H9 (cell line): ENCODE measurements at regions not wholly inside any gene's neighbourhood (a gene's known extent, or its start where the extent isn't known, plus 50 kb on each side); places are given as distances from the start of the nearest gene placed in this dataset.

Source experiments
- DNase-seq: peaks from one replicate; pipeline ENCODE4 v3.0.0-alpha.2; 2017
- H2AFZ ChIP-seq: one replicate; pipeline ENCODE4 v1.6.1; 2013; ENCODE audit warnings: mild to moderate bottlenecking, low read length, control low read depth, moderate library complexity
- H2AK5ac ChIP-seq: 2 replicates; pipeline ENCODE4 v1.6.1; 2013; ENCODE audit warnings: low read length, control low read depth, mixed read lengths; ENCODE audit not compliant: insufficient read length
- H2BK120ac ChIP-seq: one replicate; pipeline ENCODE4 v1.6.1; 2013; ENCODE audit warnings: low read depth, mild to moderate bottlenecking, low read length, control low read depth, inconsistent platforms; ENCODE audit not compliant: poor library complexity, severe bottlenecking
- H2BK12ac ChIP-seq: 2 replicates; pipeline ENCODE4 v1.6.1; 2013; ENCODE audit warnings: low read length, control low read depth, mixed read lengths, low read depth; ENCODE audit not compliant: insufficient read length
- H2BK15ac ChIP-seq: 2 replicates; pipeline ENCODE4 v1.6.1; 2013; ENCODE audit warnings: low read depth, low read length, control low read depth
- H2BK20ac ChIP-seq: one replicate; pipeline ENCODE4 v1.6.1; 2013; ENCODE audit warnings: low read depth, mild to moderate bottlenecking, low read length, control low read depth, inconsistent platforms; ENCODE audit not compliant: poor library complexity, severe bottlenecking
- H2BK5ac ChIP-seq: 2 replicates; pipeline ENCODE4 v1.6.1; 2013; ENCODE audit warnings: low read length, control low read depth, mixed read lengths; ENCODE audit not compliant: insufficient read length
- H3K14ac ChIP-seq: 2 replicates; pipeline ENCODE4 v1.6.1; 2013; ENCODE audit warnings: low read length, control low read depth; ENCODE audit not compliant: insufficient read depth
- H3K18ac ChIP-seq: 2 replicates; pipeline ENCODE4 v1.6.1; 2013; ENCODE audit warnings: low read depth, mild to moderate bottlenecking, mixed read lengths, low read length, control low read depth; ENCODE audit not compliant: insufficient read length
- H3K23ac ChIP-seq: 2 replicates; pipeline ENCODE4 v1.6.1; 2013; ENCODE audit warnings: low read length, control low read depth, mixed read lengths, low read depth; ENCODE audit not compliant: insufficient read length
- H3K23me2 ChIP-seq: 2 replicates; pipeline ENCODE4 v1.6.1; 2013; ENCODE audit warnings: low read depth, mild to moderate bottlenecking, mixed read lengths, low read length, control low read depth; ENCODE audit not compliant: insufficient read length, poor library complexity, severe bottlenecking
- H3K27ac ChIP-seq: 2 replicates; pipeline ENCODE4 v1.5.1; 2013; ENCODE audit warnings: low read length, control low read depth, mixed read lengths, low read depth; ENCODE audit not compliant: insufficient read length
- H3K27me3 ChIP-seq: 2 replicates; pipeline ENCODE4 v1.6.1; 2013; ENCODE audit warnings: low read length, control low read depth, inconsistent platforms; ENCODE audit not compliant: insufficient read depth
- H3K4ac ChIP-seq: 2 replicates; pipeline ENCODE4 v1.6.1; 2013; ENCODE audit warnings: low read depth, mild to moderate bottlenecking, control low read depth, inconsistent platforms, low read length, moderate library complexity
- H3K4me1 ChIP-seq: 2 replicates; pipeline ENCODE4 v1.6.1; 2013; ENCODE audit warnings: low read length, control low read depth, inconsistent platforms; ENCODE audit not compliant: insufficient read depth
- H3K4me2 ChIP-seq: 2 replicates; pipeline ENCODE4 v1.6.1; 2013; ENCODE audit warnings: low read length, control low read depth, mixed read lengths; ENCODE audit not compliant: insufficient read length, insufficient read depth
- H3K56ac ChIP-seq: 2 replicates; pipeline ENCODE4 v1.6.1; 2013; ENCODE audit warnings: low read depth, mild to moderate bottlenecking, mixed read lengths, low read length, control low read depth; ENCODE audit not compliant: insufficient read length
- H3K79me1 ChIP-seq: 2 replicates; pipeline ENCODE4 v1.6.1; 2013; ENCODE audit warnings: low read depth, mild to moderate bottlenecking, moderate library complexity, low read length, control low read depth, inconsistent platforms; ENCODE audit not compliant: insufficient read depth, poor library complexity, severe bottlenecking
- H3K79me2 ChIP-seq: 2 replicates; pipeline ENCODE4 v1.6.1; 2013; ENCODE audit warnings: low read length, control low read depth, inconsistent platforms; ENCODE audit not compliant: insufficient read depth
- H3K9ac ChIP-seq: 2 replicates; pipeline ENCODE4 v1.6.1; 2013; ENCODE audit warnings: low read length, control low read depth, mixed read lengths; ENCODE audit not compliant: insufficient read length; ENCODE audit errors: extremely low read depth
- H3K9me3 ChIP-seq: one replicate; pipeline ENCODE4 v1.6.1; 2013; ENCODE audit warnings: low read depth, low read length, inconsistent platforms; ENCODE audit not compliant: control insufficient read depth
- H3T11ph ChIP-seq: one replicate; pipeline ENCODE4 v1.6.1; 2013; ENCODE audit warnings: mild to moderate bottlenecking, low read length, control low read depth, inconsistent platforms
- H4K20me1 ChIP-seq: one replicate; pipeline ENCODE4 v1.6.1; 2013; ENCODE audit not compliant: control insufficient read depth, insufficient read length, insufficient read depth
- H4K5ac ChIP-seq: 2 replicates; pipeline ENCODE4 v1.6.1; 2013; ENCODE audit warnings: low read depth, mild to moderate bottlenecking, mixed read lengths, low read length, control low read depth; ENCODE audit not compliant: insufficient read length
- H4K8ac ChIP-seq: replicated peaks from 2 replicates; pipeline ENCODE4 v1.6.1; 2013; ENCODE audit warnings: low read length, control low read depth, mixed read lengths, low read depth; ENCODE audit not compliant: insufficient read length
- H4K91ac ChIP-seq: 2 replicates; pipeline ENCODE4 v1.6.1; 2013; ENCODE audit warnings: low read depth, mild to moderate bottlenecking, moderate library complexity, mixed read lengths, low read length, control low read depth; ENCODE audit not compliant: insufficient read length
- H3K27ac Mint-ChIP-seq, 3 experiments: 2 replicates in 2 of 3; 3 replicates in 1 of 3; pipeline ENCODE4 v1.8.0; 2020 to 2021; ENCODE audit warnings: mixed read lengths in 3 of 3, mild to moderate bottlenecking in 1 of 3, moderate library complexity in 1 of 3
- H3K27me3 Mint-ChIP-seq: 2 replicates; pipeline ENCODE4 v1.8.0; 2021; ENCODE audit warnings: low read depth, mild to moderate bottlenecking, moderate library complexity, mixed read lengths
- H3K36me3 Mint-ChIP-seq, 3 experiments: 2 replicates in 2 of 3; 3 replicates in 1 of 3; pipeline ENCODE4 v1.8.0; 2020 to 2021; ENCODE audit warnings: low read depth in 3 of 3, mixed read lengths in 3 of 3; ENCODE audit not compliant: insufficient read depth in 1 of 3
- H3K4me1 Mint-ChIP-seq, 2 experiments: 2 replicates each; pipeline ENCODE4 v1.8.0; 2020; ENCODE audit warnings: mixed read lengths in 2 of 2
- H3K4me3 Mint-ChIP-seq, 2 experiments: 2 replicates in 1 of 2; 3 replicates in 1 of 2; pipeline ENCODE4 v1.8.0; 2020 to 2021; ENCODE audit warnings: mild to moderate bottlenecking in 2 of 2, mixed read lengths in 2 of 2, moderate library complexity in 1 of 2
- H3K9me3 Mint-ChIP-seq, 2 experiments: 2 replicates in 1 of 2; 3 replicates in 1 of 2; pipeline ENCODE4 v1.8.0; 2020; ENCODE audit warnings: mild to moderate bottlenecking in 2 of 2, mixed read lengths in 2 of 2, moderate library complexity in 1 of 2
- CTCF ChIP-seq: fragments of 200-600 bp; sonication (generic); conservative IDR thresholded peaks from 3 replicates; pipeline ENCODE4 v1.8.0; 2021; ENCODE audit warnings: antibody characterized with exemption, mild to moderate bottlenecking
- WGBS: extraction: QIAGEN DNeasy Blood & Tissue Kit; methylation state at CpG from one replicate; pipeline ENCODE4 v1.1.7; 2013; ENCODE audit warnings: missing lambda C conversion rate, low lambda C conversion rate, mixed read lengths; ENCODE audit not compliant: insufficient read length; ENCODE audit errors: extremely low coverage; 5-methylcytosine and 5-hydroxymethylcytosine counted together

GRCh38 chr16:49097964-49098363 is 183.7 kb downstream of the CBLN1 start:
- Histone ChIP-seq H3K56ac (no peak overlapping the region), H4K5ac (no peak overlapping the region), H4K8ac (no peak overlapping the region), H3K27ac (no peak overlapping the region), H3K4me2 (no peak overlapping the region), H2AK5ac (no peak overlapping the region), H3K9me3 (no peaks in the 10 kb centered on the region), H2BK20ac (no peak overlapping the region), H2BK5ac (no peak overlapping the region), H3K9ac (no peak overlapping the region), H3K18ac (no peak overlapping the region), H2BK12ac (no peak overlapping the region), H3K79me1 (no peaks in the 10 kb centered on the region), H3K4ac (no peak overlapping the region), H3K14ac (no peak overlapping the region), H4K91ac (no peak overlapping the region), H2BK15ac (no peak overlapping the region), H2AFZ (no peak overlapping the region), H3K4me1 (no peaks in the 10 kb centered on the region), H3K23me2 (no peaks in the 10 kb centered on the region), H3K27me3 (no peaks in the 10 kb centered on the region), H3T11ph (no peak overlapping the region), H2BK120ac (no peak overlapping the region), H3K23ac (no peak overlapping the region), H3K79me2 (no peaks in the 10 kb centered on the region), H4K20me1 (no peaks in the 10 kb centered on the region)
- no CpG with 5 or more reads among the region's 2 CpGs for WGBS
- TF ChIP-seq CTCF, result no peak
- H3K9me3 Mint-ChIP-seq, result no peaks in the 10 kb centered on the region; a peak in 1 of 5 replicates
- H3K36me3 Mint-ChIP-seq, result no peaks in the 10 kb centered on the region
- no peak for DNase-seq
- peaks cover 7 to 8% of the 10 kb centered on the region in 2 experiments for H3K4me1 Mint-ChIP-seq
- peaks cover 8% of the 10 kb centered on the region for H3K27me3 Mint-ChIP-seq
- H3K27ac Mint-ChIP-seq, result no peak overlapping the region
- no peak overlapping the region for H3K4me3 Mint-ChIP-seq
